ENCODE measurements at regions not wholly inside any gene's neighbourhood (a gene's known extent, or its start where the extent isn't known, plus 50 kb on each side); places are given as distances from the start of the nearest gene placed in this dataset.

- ChIA-PET CTCF (no interaction called here), POLR2A (no interaction called here)
- TF ChIP-seq FOXK2 (IDR thresholded peaks at IDR 0.05): no peak
- TF ChIP-seq BHLHE40 (IDR thresholded peaks at IDR 0.05; ENCODE audit: borderline replicate concordance): no peak
- no peak for TF ChIP-seq FOXA1 (IDR thresholded peaks at IDR 0.05)
- no peak for TF ChIP-seq TARDBP (IDR thresholded peaks at IDR 0.05)
- TF ChIP-seq NFRKB (IDR thresholded peaks at IDR 0.05): no peak
- no peak for TF ChIP-seq SP1 (IDR thresholded peaks at IDR 0.05)
- TF ChIP-seq ZNF384 (IDR thresholded peaks at IDR 0.05): no peak
- TF ChIP-seq LEF1 (IDR thresholded peaks at IDR 0.05; ENCODE audit: borderline replicate concordance): no peak
- TF ChIP-seq ARNT (IDR thresholded peaks at IDR 0.05): no peak
- TF ChIP-seq ELF4 (IDR thresholded peaks at IDR 0.05): no peak
- no peak for TF ChIP-seq FOXM1 (IDR thresholded peaks at IDR 0.05; ENCODE audit: borderline replicate concordance)
- no peak for TF ChIP-seq SUZ12 (IDR thresholded peaks at IDR 0.05)
- no peak for TF ChIP-seq PKNOX1 (IDR thresholded peaks at IDR 0.05)
- TF ChIP-seq HDGF (IDR thresholded peaks at IDR 0.05; ENCODE audit: borderline replicate concordance): no peak
- DNase-seq (ENCODE audit: extremely low spot score): no peak
These were observed 527.3 kb downstream of the EPHA4 start for GRCh38 chr2:221044781-221045180.

- CTCF ChIA-PET: no interaction called here
- POLR2A ChIA-PET: no interaction called here
- DNase-seq (ENCODE audit: extremely low spot score): no peak
- no peak for TF ChIP-seq HDGF (IDR thresholded peaks at IDR 0.05; ENCODE audit: borderline replicate concordance)
- TF ChIP-seq SP1 (IDR thresholded peaks at IDR 0.05): no peak
- no peak for TF ChIP-seq L3MBTL2 (conservative IDR thresholded peaks at IDR 0.05)
- TF ChIP-seq FOXK2 (IDR thresholded peaks at IDR 0.05): no peak
- no peak for TF ChIP-seq CTBP1 (IDR thresholded peaks at IDR 0.05; ENCODE audit: borderline replicate concordance)
- no peak for TF ChIP-seq NFRKB (IDR thresholded peaks at IDR 0.05)
- no peak for TF ChIP-seq BHLHE40 (IDR thresholded peaks at IDR 0.05; ENCODE audit: borderline replicate concordance)
- no peak for TF ChIP-seq SUZ12 (IDR thresholded peaks at IDR 0.05)
- TF ChIP-seq ELF4 (IDR thresholded peaks at IDR 0.05): no peak
- no peak for TF ChIP-seq ARNT (IDR thresholded peaks at IDR 0.05)
- no peak for TF ChIP-seq ZNF384 (IDR thresholded peaks at IDR 0.05)
- no peak for TF ChIP-seq FOXM1 (IDR thresholded peaks at IDR 0.05; ENCODE audit: borderline replicate concordance)
- no peak for TF ChIP-seq FOXA1 (IDR thresholded peaks at IDR 0.05)
- TF ChIP-seq LEF1 (IDR thresholded peaks at IDR 0.05; ENCODE audit: borderline replicate concordance): no peak
- TF ChIP-seq TARDBP (IDR thresholded peaks at IDR 0.05): no peak
- no peak for TF ChIP-seq PKNOX1 (IDR thresholded peaks at IDR 0.05)
These were observed 521.9 kb downstream of the EPHA4 start for GRCh38 chr2:221050020-221050795.

GRCh38 chr2:221051162-221051561 lies 520.9 kb downstream of the EPHA4 start:
- ChIA-PET CTCF (no interaction called here), POLR2A (no interaction called here)
- DNase-seq (ENCODE audit: extremely low spot score): no peak
- no peak for TF ChIP-seq ARNT (IDR thresholded peaks at IDR 0.05)
- TF ChIP-seq HDGF (IDR thresholded peaks at IDR 0.05; ENCODE audit: borderline replicate concordance): no peak
- no peak for TF ChIP-seq FOXM1 (IDR thresholded peaks at IDR 0.05; ENCODE audit: borderline replicate concordance)
- no peak for TF ChIP-seq L3MBTL2 (conservative IDR thresholded peaks at IDR 0.05)
- no peak for TF ChIP-seq ELF4 (IDR thresholded peaks at IDR 0.05)
- no peak for TF ChIP-seq PKNOX1 (IDR thresholded peaks at IDR 0.05)
- TF ChIP-seq NFRKB (IDR thresholded peaks at IDR 0.05): no peak
- TF ChIP-seq LEF1 (IDR thresholded peaks at IDR 0.05; ENCODE audit: borderline replicate concordance): no peak
- TF ChIP-seq ZNF384 (IDR thresholded peaks at IDR 0.05): no peak
- TF ChIP-seq SUZ12 (IDR thresholded peaks at IDR 0.05): no peak
- TF ChIP-seq FOXA1 (IDR thresholded peaks at IDR 0.05): no peak
- no peak for TF ChIP-seq FOXK2 (IDR thresholded peaks at IDR 0.05)

- no peak for DNase-seq (ENCODE audit: extremely low spot score)
- ChIA-PET CTCF (interaction anchor here (0.6 kb wide), 2 partner anchors 129 to 170 kb away, joined by 3 to 5 read pairs; no protein-coding TSS in a partner anchor), POLR2A (no interaction called here)
- no peak for TF ChIP-seq NFRKB (IDR thresholded peaks at IDR 0.05)
- no peak for TF ChIP-seq ARNT (IDR thresholded peaks at IDR 0.05)
- no peak for TF ChIP-seq SP1 (IDR thresholded peaks at IDR 0.05)
- TF ChIP-seq PKNOX1 (IDR thresholded peaks at IDR 0.05): no peak
- no peak for TF ChIP-seq ELF4 (IDR thresholded peaks at IDR 0.05)
- no peak for TF ChIP-seq FOXM1 (IDR thresholded peaks at IDR 0.05; ENCODE audit: borderline replicate concordance)
These were observed 511.7 kb downstream of the EPHA4 start for GRCh38 chr2:221060376-221060775.

- POLR2A ChIA-PET: no interaction called here
- no peak for DNase-seq (ENCODE audit: extremely low spot score)
- TF ChIP-seq ARNT (IDR thresholded peaks at IDR 0.05): no peak
- no peak for TF ChIP-seq HDGF (IDR thresholded peaks at IDR 0.05; ENCODE audit: borderline replicate concordance)
- TF ChIP-seq FOXA1 (IDR thresholded peaks at IDR 0.05): no peak
- TF ChIP-seq CTBP1 (IDR thresholded peaks at IDR 0.05; ENCODE audit: borderline replicate concordance): no peak
- no peak for TF ChIP-seq ZNF384 (IDR thresholded peaks at IDR 0.05)
- TF ChIP-seq TARDBP (IDR thresholded peaks at IDR 0.05): no peak
- no peak for TF ChIP-seq FOXM1 (IDR thresholded peaks at IDR 0.05; ENCODE audit: borderline replicate concordance)
- TF ChIP-seq L3MBTL2 (conservative IDR thresholded peaks at IDR 0.05): no peak
- TF ChIP-seq NFRKB (IDR thresholded peaks at IDR 0.05): no peak
- no peak for TF ChIP-seq SP1 (IDR thresholded peaks at IDR 0.05)
- CTCF ChIA-PET: no interaction called here
These were observed 508.5 kb downstream of the EPHA4 start for GRCh38 chr2:221063568-221063967.

All from HEK293T (cell line).